MM.1S (cell line): ENCODE measurements at regions not wholly inside any gene's neighbourhood (a gene's known extent, or its start where the extent isn't known, plus 50 kb on each side); places are given as distances from the start of the nearest gene placed in this dataset.

ENCODE experiments used
- EZH2 ChIP-seq: fragments of 300-600 bp; sonication (generic); optimal IDR thresholded peaks from 2 replicates; pipeline ENCODE3; 2017; ENCODE audit warnings: low read depth, mild to moderate bottlenecking, antibody characterized with exemption, low read length, mixed read lengths
- EZH2phosphoT487 ChIP-seq: fragments of 300-600 bp; sonication (generic); IDR thresholded peaks from 2 replicates; pipeline ENCODE4 v1.6.1; 2018; ENCODE audit warnings: antibody characterized with exemption, low read length
- TF ChIP-seq, protein P1 (sequence below): fragments of 300-600 bp; sonication (generic); IDR thresholded peaks from 2 replicates; pipeline ENCODE4 v1.5.1; 2016; ENCODE audit warnings: antibody characterized with exemption, low read length, mixed read lengths

DNA sequence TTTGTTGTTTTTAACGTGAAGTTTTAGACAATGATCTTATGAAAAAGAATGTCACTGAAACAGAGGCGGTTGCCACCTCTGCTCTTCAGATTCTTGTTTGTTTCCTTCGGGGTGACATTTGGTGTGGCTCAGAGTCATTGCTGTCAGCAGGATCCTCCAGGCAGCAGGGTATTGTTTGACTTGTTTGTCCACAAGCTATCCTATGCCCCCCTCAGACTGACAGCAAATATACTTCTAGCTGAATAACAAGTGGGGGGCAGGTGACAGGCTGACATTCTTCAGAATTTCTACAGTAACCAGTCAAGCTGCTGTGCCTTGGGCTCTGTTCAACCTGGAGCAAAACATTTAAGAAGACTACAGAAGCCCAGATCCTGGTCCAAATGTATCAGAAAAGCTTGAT is 383.3 kb downstream of the YTHDC2 start:
- TF ChIP-seq, protein P1, sequence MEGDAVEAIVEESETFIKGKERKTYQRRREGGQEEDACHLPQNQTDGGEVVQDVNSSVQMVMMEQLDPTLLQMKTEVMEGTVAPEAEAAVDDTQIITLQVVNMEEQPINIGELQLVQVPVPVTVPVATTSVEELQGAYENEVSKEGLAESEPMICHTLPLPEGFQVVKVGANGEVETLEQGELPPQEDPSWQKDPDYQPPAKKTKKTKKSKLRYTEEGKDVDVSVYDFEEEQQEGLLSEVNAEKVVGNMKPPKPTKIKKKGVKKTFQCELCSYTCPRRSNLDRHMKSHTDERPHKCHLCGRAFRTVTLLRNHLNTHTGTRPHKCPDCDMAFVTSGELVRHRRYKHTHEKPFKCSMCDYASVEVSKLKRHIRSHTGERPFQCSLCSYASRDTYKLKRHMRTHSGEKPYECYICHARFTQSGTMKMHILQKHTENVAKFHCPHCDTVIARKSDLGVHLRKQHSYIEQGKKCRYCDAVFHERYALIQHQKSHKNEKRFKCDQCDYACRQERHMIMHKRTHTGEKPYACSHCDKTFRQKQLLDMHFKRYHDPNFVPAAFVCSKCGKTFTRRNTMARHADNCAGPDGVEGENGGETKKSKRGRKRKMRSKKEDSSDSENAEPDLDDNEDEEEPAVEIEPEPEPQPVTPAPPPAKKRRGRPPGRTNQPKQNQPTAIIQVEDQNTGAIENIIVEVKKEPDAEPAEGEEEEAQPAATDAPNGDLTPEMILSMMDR: no peak
- TF ChIP-seq EZH2 (no peak), EZH2phosphoT487 (no peak)
